ENCODE measurements at regions not wholly inside any gene's neighbourhood (a gene's known extent, or its start where the extent isn't known, plus 50 kb on each side); places are given as distances from the start of the nearest gene placed in this dataset.
A peak's percentile ranks its signal among the peaks of the same experiment; 100 is the strongest.

GRCh38 chr17:79484600-79485418 lies 126.0 kb downstream of the RBFOX3 start:
- Histone ChIP-seq H3K27ac (no peak overlapping the region), H3K4me1 (no peaks in the 10 kb centered on the region), H3K9me3 (no peaks in the 10 kb centered on the region), H3K36me3 (no peaks in the 10 kb centered on the region), H3K27me3 (peaks cover 4 to 77% (median 49%) of the 10 kb centered on the region in 3 donors), H3K4me3 (no peak overlapping the region)
- intact Hi-C loops (cut with DNase I; ENCODE audit: low total_unique reads) = no loop called here
- TF ChIP-seq POLR2AphosphoS5 (IDR thresholded peaks at IDR 0.05) (no peak), EP300 (IDR thresholded peaks at IDR 0.05) (no peak), CTCF (IDR thresholded peaks at IDR 0.05) (no peak), POLR2A (IDR thresholded peaks at IDR 0.05) (no peak)
- DNase-seq = no peak
- WGBS, 5 donors = 52 to 65% (median 60%) methylated on average over 8 to 11 of the region's 11 CpGs

- TF ChIP-seq EP300 (IDR thresholded peaks at IDR 0.05) = no peak
- TF ChIP-seq CTCF (IDR thresholded peaks at IDR 0.05) = no peak
- TF ChIP-seq POLR2AphosphoS5 (IDR thresholded peaks at IDR 0.05) = no peak
- TF ChIP-seq POLR2A (IDR thresholded peaks at IDR 0.05) = no peak
- Histone ChIP-seq H3K4me3 (no peak overlapping the region), H3K4me1 (no peaks in the 10 kb centered on the region), H3K9me3 (no peaks in the 10 kb centered on the region), H3K27ac (no peak overlapping the region), H3K36me3 (no peaks in the 10 kb centered on the region), H3K27me3 (peaks cover 4 to 87% (median 50%) of the 10 kb centered on the region in 3 donors)
- WGBS, 5 donors = 19 to 33% (median 24%) methylated on average over 5 of the region's 5 CpGs
- intact Hi-C loops (cut with DNase I; ENCODE audit: low total_unique reads) = no loop called here
- DNase-seq = no peak
Measured at GRCh38 chr17:79483842-79484241, 127.0 kb downstream of the RBFOX3 start.

GRCh38 chr17:79482727-79483521 lies 127.9 kb downstream of the RBFOX3 start:
- Histone ChIP-seq H3K27me3 (peaks cover 4 to 91% (median 54%) of the 10 kb centered on the region in 3 donors), H3K36me3 (no peaks in the 10 kb centered on the region), H3K27ac (no peak overlapping the region), H3K4me1 (peaks cover 0 to under 1% (median 0%) of the 10 kb centered on the region in 4 donors), H3K4me3 (no peak overlapping the region), H3K9me3 (no peaks in the 10 kb centered on the region)
- TF ChIP-seq EP300 (IDR thresholded peaks at IDR 0.05) (no peak), POLR2A (IDR thresholded peaks at IDR 0.05) (no peak), POLR2AphosphoS5 (IDR thresholded peaks at IDR 0.05) (no peak), CTCF (IDR thresholded peaks at IDR 0.05) (no peak)
- WGBS, 5 donors = 13 to 24% (median 20%) methylated on average over 14 to 17 of the region's 17 CpGs
- peak in 1 of 2 donors; percentile 20 for DNase-seq
- intact Hi-C loops (cut with DNase I; ENCODE audit: low total_unique reads) = no loop called here

- TF ChIP-seq EP300 (IDR thresholded peaks at IDR 0.05) (no peak), CTCF (IDR thresholded peaks at IDR 0.05) (no peak), POLR2A (IDR thresholded peaks at IDR 0.05) (no peak), POLR2AphosphoS5 (IDR thresholded peaks at IDR 0.05) (no peak)
- 68 to 84% (median 77%) methylated on average over 5 to 10 of the region's 10 CpGs for WGBS, 5 donors
- Histone ChIP-seq H3K4me1 (peaks cover 0 to 4% (median 0%) of the 10 kb centered on the region in 4 donors), H3K27me3 (peaks cover 4 to 94% (median 52%) of the 10 kb centered on the region in 3 donors), H3K27ac (no peak overlapping the region), H3K36me3 (no peaks in the 10 kb centered on the region), H3K9me3 (no peaks in the 10 kb centered on the region), H3K4me3 (no peak overlapping the region)
- intact Hi-C loops (cut with DNase I; ENCODE audit: low total_unique reads) = no loop called here
- DNase-seq = no peak
Measured at GRCh38 chr17:79479876-79480275, 131.0 kb downstream of the RBFOX3 start.
